NCI-H1048 (cell line): ENCODE measurements at regions not wholly inside any gene's neighbourhood (a gene's known extent, or its start where the extent isn't known, plus 50 kb on each side); places are given as distances from the start of the nearest gene placed in this dataset.
"Not testable (repeated sequence)": the region's sequence is repeated elsewhere in the genome, so short reads cannot be mapped to it uniquely, and the experiment has no call there.

Experiments used
- DNase-seq: peaks from one replicate; lab custom pipeline; 2025; lab: John Stamatoyannopoulos, UW

- DNase-seq: no peak
Observed at GRCh38 chr9:115543511-115543910, 425.6 kb upstream of the TNC start.

- DNase-seq: no peak
Observed at GRCh38 chr9:115548609-115549260, 430.8 kb upstream of the TNC start.

GRCh38 chr9:115551396-115551795 lies 433.4 kb upstream of the TNC start:
- DNase-seq: no peak

- no peak for DNase-seq
Observed at GRCh38 chr9:115553060-115553773, 435.3 kb upstream of the TNC start.

- no peak for DNase-seq
Observed at GRCh38 chr9:115556432-115556831, 438.5 kb upstream of the TNC start.

GRCh38 chr9:115575147-115575546 lies 457.2 kb upstream of the TNC start:
- no peak for DNase-seq

GRCh38 chr9:115585458-115585857 lies 467.5 kb upstream of the TNC start:
- DNase-seq: not testable (repeated sequence)

- no peak for DNase-seq
Observed at GRCh38 chr9:115587310-115587709, 469.4 kb upstream of the TNC start.

- no peak for DNase-seq
Observed at GRCh38 chr9:115590011-115590410, 472.1 kb upstream of the TNC start.

- peak; percentile 59 for DNase-seq
Observed at GRCh38 chr9:115591584-115591984, 473.6 kb upstream of the TNC start.

GRCh38 chr9:115593587-115594091 lies 475.7 kb upstream of the TNC start:
- no peak for DNase-seq

- DNase-seq: no peak
Observed at GRCh38 chr9:115594557-115594956, 476.6 kb upstream of the TNC start.

- no peak for DNase-seq
Observed at GRCh38 chr9:115596021-115596745, 478.2 kb upstream of the TNC start.

- DNase-seq: no peak
Observed at GRCh38 chr9:115596746-115597080, 478.8 kb upstream of the TNC start.

GRCh38 chr9:115597330-115597895 lies 479.5 kb upstream of the TNC start:
- no peak for DNase-seq

- DNase-seq: no peak
Observed at GRCh38 chr9:115598751-115599150, 480.8 kb upstream of the TNC start.

GRCh38 chr9:115599898-115600297 lies 481.9 kb upstream of the TNC start:
- no peak for DNase-seq

- no peak for DNase-seq
Observed at GRCh38 chr9:115601434-115601833, 483.5 kb upstream of the TNC start.

- no peak for DNase-seq
Observed at GRCh38 chr9:115604831-115605483, 487.0 kb upstream of the TNC start.

- no peak for DNase-seq
Observed at GRCh38 chr9:115606838-115607237, 488.9 kb upstream of the TNC start.

- DNase-seq: no peak
Observed at GRCh38 chr9:115614326-115614999, 496.5 kb upstream of the TNC start.

GRCh38 chr9:115615000-115615401 lies 497.0 kb upstream of the TNC start:
- no peak for DNase-seq
